HCT116 (cell line): ENCODE measurements at regions not wholly inside any gene's neighbourhood (a gene's known extent, or its start where the extent isn't known, plus 50 kb on each side); places are given as distances from the start of the nearest gene placed in this dataset.

Source experiments
- ATAC-seq: fragments of 200-7000 bp; cut with Tn5 transposase; 2 replicates; pipeline ENCODE4 v1.9.1; 2020; ENCODE audit warnings: mild to moderate bottlenecking, moderate library complexity
- BruUV-seq: library from RNA; stranded (reverse); fragments of 400-500 nt; replicated peaks from 2 replicates; lab custom pipeline; 2021; lab: Mats Ljungman, UMichigan
- CTCF ChIA-PET: fragments of 300-600 bp; sonication (Branson Sonifier 250); formaldehyde crosslinking; loops from one replicate; lab custom pipeline; 2021; ENCODE audit warnings: antibody characterized with exemption; lab: Charles Lee
- POLR2A ChIA-PET: fragments of 300-600, 350-600 bp; sonication (Branson Sonifier 250); formaldehyde crosslinking; loops from one replicate; lab custom pipeline; 2021; ENCODE audit warnings: antibody characterized with exemption; lab: Charles Lee
- RAD21 ChIA-PET, 2 experiments: fragments of 300-600 bp; sonication (Branson Sonifier 250); formaldehyde crosslinking; loops; one replicate each; lab custom pipeline; 2023; ENCODE audit warnings: low total read pairs in 2 of 2; ENCODE audit not compliant: uncharacterized antibody in 2 of 2, unreplicated experiment in 2 of 2, low non-redundant PET in 1 of 2; lab: Charles Lee
- DNase-seq: peaks from one replicate; pipeline ENCODE4 v3.0.0-alpha.2; 2010; ENCODE audit warnings: low read depth, low spot score
- H2AFZ ChIP-seq: fragments of 200-600 bp; shearing (Covaris generic), sonication (generic); 2 replicates; pipeline ENCODE4 v1.6.1; 2017; ENCODE audit warnings: low read depth, mixed run types, mixed read lengths, antibody characterized with exemption, low read length; ENCODE audit not compliant: poor library complexity, severe bottlenecking
- H3K27ac ChIP-seq: 2 replicates; pipeline ENCODE4 v1.5.1; 2012; ENCODE audit warnings: low read depth, low read length
- H3K27me3 ChIP-seq: fragments of 200-600 bp; sonication (generic); 2 replicates; pipeline ENCODE4 v1.6.1; 2016; ENCODE audit warnings: mixed run types, low read length, mixed read lengths; ENCODE audit not compliant: insufficient read depth
- H3K36me3 ChIP-seq, 2 experiments: fragments of 200-500 bp in 1 of 2; fragments of 200-600 bp in 1 of 2; sonication (Bioruptor generic) in 1 of 2; sonication (generic) in 1 of 2; 2 replicates each; pipeline versions ENCODE4 v1.5.1 to v1.6.1; 2014 to 2016; ENCODE audit warnings: low read length in 2 of 2, inconsistent platforms in 1 of 2, mixed read lengths in 1 of 2, mixed run types in 1 of 2; ENCODE audit not compliant: insufficient read depth in 2 of 2, control insufficient read depth in 1 of 2
- H3K4me1 ChIP-seq, 2 experiments: fragments of 200-600 bp in 1 of 2; sonication (generic) in 1 of 2; 2 replicates each; pipeline versions ENCODE4 v1.5.1 to v1.6.1; 2012 to 2017; ENCODE audit warnings: low read length in 2 of 2, inconsistent platforms in 1 of 2, mild to moderate bottlenecking in 1 of 2, mixed read lengths in 1 of 2, mixed run types in 1 of 2, moderate library complexity in 1 of 2; ENCODE audit not compliant: insufficient read depth in 2 of 2, control insufficient read depth in 1 of 2
- H3K4me2 ChIP-seq: fragments of 200-600 bp; sonication (generic); 2 replicates; pipeline ENCODE4 v1.6.1; 2017; ENCODE audit warnings: mixed run types, low read length, mixed read lengths
- H3K4me3 ChIP-seq, 2 experiments: fragments of 200-600 bp in 1 of 2; sonication (generic) in 1 of 2; replicated peaks in 1 of 2; 2 replicates each; pipeline ENCODE4 v1.5.1; 2011 to 2016; ENCODE audit warnings: low read length in 2 of 2, control low read depth in 1 of 2, low read depth in 1 of 2, mild to moderate bottlenecking in 1 of 2, mixed read lengths in 1 of 2, mixed run types in 1 of 2
- H3K79me2 ChIP-seq: fragments of 200-600 bp; sonication (generic); 2 replicates; pipeline ENCODE4 v1.6.1; 2017; ENCODE audit warnings: mild to moderate bottlenecking, mixed run types, low read length, moderate library complexity, mixed read lengths; ENCODE audit not compliant: insufficient read depth
- H3K9ac ChIP-seq: fragments of 200-600 bp; sonication (generic); 2 replicates; pipeline ENCODE4 v1.6.1; 2016; ENCODE audit warnings: low read length, mixed read lengths
- H3K9me2 ChIP-seq: fragments of 200-600 bp; sonication (generic), shearing (Covaris generic); 2 replicates; pipeline ENCODE4 v1.6.1; 2017; ENCODE audit warnings: mixed run types, mild to moderate bottlenecking, moderate library complexity; ENCODE audit not compliant: insufficient read depth
- H3K9me3 ChIP-seq, 2 experiments: fragments of 200-500 bp in 1 of 2; fragments of 200-600 bp in 1 of 2; sonication (Bioruptor generic) in 1 of 2; sonication (generic) in 1 of 2; 2 replicates each; pipeline ENCODE4 v1.6.1; 2014 to 2017; ENCODE audit warnings: low read length in 2 of 2, mixed read lengths in 2 of 2, inconsistent platforms in 1 of 2, low read depth in 1 of 2, mild to moderate bottlenecking in 1 of 2, mixed run types in 1 of 2, moderate library complexity in 1 of 2; ENCODE audit not compliant: control insufficient read depth in 1 of 2, insufficient read depth in 1 of 2
- H4K20me1 ChIP-seq: fragments of 200-600 bp; sonication (generic), shearing (Covaris generic); 2 replicates; pipeline ENCODE4 v1.6.1; 2017; ENCODE audit warnings: mixed run types, mild to moderate bottlenecking, moderate library complexity; ENCODE audit not compliant: insufficient read depth
- CTCF ChIP-seq, 3 experiments: fragments of 200-600 bp in 1 of 3; sonication (generic) in 1 of 3; IDR thresholded peaks in 2 of 3; conservative IDR thresholded peaks in 1 of 3; 2 replicates each; pipeline ENCODE4 v1.5.1; 2012 to 2017; ENCODE audit warnings: low read depth in 2 of 3, low read length in 2 of 3, antibody characterized with exemption in 1 of 3, borderline replicate concordance in 1 of 3, control low read depth in 1 of 3, mild to moderate bottlenecking in 1 of 3, mixed read lengths in 1 of 3, mixed run types in 1 of 3, moderate library complexity in 1 of 3; ENCODE audit not compliant: insufficient read depth in 1 of 3
- EZH2 ChIP-seq: fragments of 200-600 bp; sonication (generic); IDR thresholded peaks from 2 replicates; pipeline ENCODE4 v1.6.1; 2017; ENCODE audit warnings: antibody characterized with exemption, mixed run types
- EZH2phosphoT487 ChIP-seq: fragments of 200-600 bp; IDR thresholded peaks from 2 replicates; pipeline ENCODE4 v1.6.1; 2018; ENCODE audit warnings: antibody characterized with exemption, borderline replicate concordance
- JUND ChIP-seq: IDR thresholded peaks from 2 replicates; pipeline ENCODE4 v1.6.1; 2012
- MAX ChIP-seq: IDR thresholded peaks from 2 replicates; pipeline ENCODE4 v1.6.1; 2012
- POLR2A ChIP-seq: IDR thresholded peaks from 2 replicates; pipeline ENCODE4 v1.7.0; 2011; ENCODE audit warnings: borderline replicate concordance; ENCODE audit not compliant: insufficient read depth, insufficient read length; ENCODE audit errors: extremely low read depth
- POLR2AphosphoS5 ChIP-seq: IDR thresholded peaks from 2 replicates; pipeline ENCODE4 v1.6.1; 2011; ENCODE audit warnings: mild to moderate bottlenecking, low read depth, low read length, moderate library complexity
- RAD21 ChIP-seq: IDR thresholded peaks from 2 replicates; pipeline ENCODE4 v1.6.1; 2012; ENCODE audit warnings: low read depth, mild to moderate bottlenecking
- ZBTB33 ChIP-seq: IDR thresholded peaks from 2 replicates; pipeline ENCODE4 v1.6.1; 2011; ENCODE audit warnings: mild to moderate bottlenecking, low read length, moderate library complexity; ENCODE audit not compliant: insufficient replicate concordance; ENCODE audit errors: extremely low read depth
- ZFX ChIP-seq: fragments of 450-650 bp; IDR thresholded peaks from 2 replicates; pipeline ENCODE4 v1.6.1; 2017
- intact Hi-C: fragments of 100-400 bp; cut with micrococcal nuclease; formaldehyde crosslinking; loops from 2 replicates; pipeline ENCODE4 v1.10.0; 2022

- ATAC-seq: no peak
- Histone ChIP-seq H4K20me1 (no peaks in the 10 kb centered on the region), H3K79me2 (no peaks in the 10 kb centered on the region), H3K4me2 (no peak overlapping the region), H3K9ac (no peak overlapping the region), H3K27ac (no peak overlapping the region), H3K27me3 (peaks cover 12% of the 10 kb centered on the region), H2AFZ (no peak overlapping the region), H3K9me3 (no peaks in the 10 kb centered on the region), H3K36me3 (no peaks in the 10 kb centered on the region), H3K9me2 (no peaks in the 10 kb centered on the region), H3K4me3 (no peak overlapping the region), H3K4me1 (no peaks in the 10 kb centered on the region)
- ChIA-PET RAD21 (no interaction called here), CTCF (no interaction called here), POLR2A (no interaction called here)
- intact Hi-C loops: no loop called here
- TF ChIP-seq POLR2AphosphoS5 (no peak), EZH2 (no peak), POLR2A (no peak), CTCF (IDR thresholded peaks at IDR 0.05 in 2 of 3, conservative IDR thresholded peaks at IDR 0.05 in 1 of 3; ENCODE audit: borderline replicate concordance in 1 of 3, insufficient read depth in 1 of 3, low read depth in 2 of 3, low read length in 2 of 3) (peak; percentile 8 to 18 (median 18); a peak in 2 of 6 replicates), JUND (no peak), ZFX (no peak), MAX (no peak), EZH2phosphoT487 (no peak), ZBTB33 (no peak), RAD21 (peak; percentile 25; the same call in 1 of the 2 replicates)
- peak; percentile 3 for DNase-seq
- BruUV-seq: no TSS peak
Measured at GRCh38 chr9:71355884-71356283, 234.5 kb upstream of the TRPM3 start.
